HUES6 (cell line): ENCODE measurements at regions not wholly inside any gene's neighbourhood (a gene's known extent, or its start where the extent isn't known, plus 50 kb on each side); places are given as distances from the start of the nearest gene placed in this dataset.
"Not testable (repeated sequence)": the region's sequence is repeated elsewhere in the genome, so short reads cannot be mapped to it uniquely, and the experiment has no call there.

Experiments
- H3K27ac ChIP-seq: 2 replicates; pipeline ENCODE4 v1.7.0; 2013; ENCODE audit warnings: low read depth, mild to moderate bottlenecking, low read length, inconsistent platforms
- H3K27me3 ChIP-seq: 2 replicates; pipeline ENCODE4 v1.6.1; 2013; ENCODE audit warnings: low read length; ENCODE audit not compliant: control insufficient read depth, insufficient read depth
- H3K36me3 ChIP-seq: 2 replicates; pipeline ENCODE4 v1.6.1; 2013; ENCODE audit warnings: low read length; ENCODE audit not compliant: control insufficient read depth, insufficient read depth
- H3K4me1 ChIP-seq: 2 replicates; pipeline ENCODE4 v1.6.1; 2013; ENCODE audit warnings: low read length; ENCODE audit not compliant: control insufficient read depth, insufficient read depth
- H3K4me3 ChIP-seq: 2 replicates; pipeline ENCODE4 v1.5.1; 2013; ENCODE audit warnings: low read depth, low read length
- H3K9ac ChIP-seq: one replicate; pipeline ENCODE4 v1.6.1; 2013; ENCODE audit warnings: mild to moderate bottlenecking, low read length
- H3K9me3 ChIP-seq: 2 replicates; pipeline ENCODE4 v1.6.1; 2013; ENCODE audit warnings: low read depth, low read length; ENCODE audit not compliant: control insufficient read depth, insufficient read depth

DNA sequence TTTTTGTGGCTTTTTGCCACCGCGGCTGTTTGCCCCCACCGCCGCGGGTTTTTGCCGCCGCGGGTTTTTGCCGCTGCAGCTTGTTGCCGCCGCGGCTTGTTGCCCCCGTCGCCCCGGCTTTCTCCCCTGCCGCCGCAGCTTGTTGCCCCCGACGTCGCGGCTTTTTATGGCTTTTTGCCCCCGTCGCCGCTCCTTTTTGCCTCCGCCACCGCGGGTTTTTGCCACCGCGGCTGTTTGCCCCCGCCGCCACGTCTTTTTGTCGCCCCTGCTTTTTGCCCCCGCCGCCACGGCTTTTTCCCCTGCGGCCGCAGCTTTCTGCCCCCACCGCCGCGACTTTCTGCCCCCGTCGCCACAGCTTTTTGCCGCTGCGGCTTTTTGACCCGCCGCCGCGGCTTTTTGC lies 149.5 kb downstream of the KCNJ18 start:
- Histone ChIP-seq H3K4me3 (no peak overlapping the region), H3K9ac (no peak overlapping the region), H3K4me1 (no peaks in the 10 kb centered on the region), H3K36me3 (no peaks in the 10 kb centered on the region), H3K27ac (no peak overlapping the region), H3K27me3 (no peaks in the 10 kb centered on the region), H3K9me3 (peaks cover 13% of the 10 kb centered on the region; the same call in 1 of the 2 replicates)

DNA sequence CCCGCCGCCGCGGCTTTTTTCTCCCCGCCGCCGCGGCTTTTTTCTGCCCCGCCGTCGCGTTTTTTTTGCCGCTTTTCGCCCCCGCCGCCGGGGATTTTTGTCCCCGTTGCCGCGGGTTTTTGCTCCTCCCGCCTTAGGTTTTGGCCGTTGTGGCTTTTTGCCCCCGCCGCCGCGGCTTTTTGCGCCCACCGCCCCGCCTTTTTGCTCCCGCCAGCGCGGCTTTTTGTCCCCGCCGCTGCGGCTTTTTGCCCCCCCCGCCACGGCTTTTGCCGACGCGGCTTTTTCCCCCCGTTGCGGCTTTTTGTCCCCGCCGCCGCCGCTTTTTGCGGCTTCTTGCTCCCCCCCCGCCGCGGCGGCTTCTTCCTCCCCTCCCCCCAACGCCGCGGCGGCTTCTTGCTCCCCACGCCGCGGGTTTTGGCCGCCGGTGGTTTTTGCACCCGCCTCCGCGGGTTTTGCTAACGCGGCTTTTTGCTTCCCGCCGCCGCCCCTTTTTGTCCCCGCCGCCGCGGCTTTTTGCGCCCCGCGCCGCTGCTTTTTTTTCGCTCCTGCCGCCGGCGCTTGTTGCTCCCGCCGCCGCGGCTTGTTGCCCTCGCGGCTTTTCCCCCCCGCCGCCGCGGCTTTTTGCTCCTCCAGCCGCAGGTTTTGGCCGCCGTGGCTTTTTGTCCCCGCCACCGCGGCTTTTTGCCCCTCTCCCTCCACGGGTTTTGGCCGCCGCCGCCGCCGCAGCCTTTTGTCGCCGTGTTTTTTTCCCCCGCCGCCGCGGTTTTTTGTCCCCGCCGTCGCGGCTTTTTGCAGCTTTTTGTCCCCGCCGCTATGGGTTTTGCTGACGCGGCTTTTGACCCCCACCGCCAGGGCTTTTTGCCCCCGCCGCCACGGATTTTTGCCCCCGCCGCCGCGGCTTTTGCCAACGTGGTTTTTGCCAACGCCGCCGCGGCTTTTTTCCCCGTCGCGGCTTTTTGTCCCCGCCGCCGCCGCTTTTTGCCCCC lies 150.3 kb downstream of the KCNJ18 start:
- Histone ChIP-seq H3K27ac (no peak overlapping the region), H3K9ac (no peak overlapping the region), H3K4me3 (no peak overlapping the region), H3K9me3 (peaks cover 11% of the 10 kb centered on the region; the same call in 1 of the 2 replicates), H3K27me3 (no peaks in the 10 kb centered on the region), H3K4me1 (no peaks in the 10 kb centered on the region), H3K36me3 (no peaks in the 10 kb centered on the region)

DNA sequence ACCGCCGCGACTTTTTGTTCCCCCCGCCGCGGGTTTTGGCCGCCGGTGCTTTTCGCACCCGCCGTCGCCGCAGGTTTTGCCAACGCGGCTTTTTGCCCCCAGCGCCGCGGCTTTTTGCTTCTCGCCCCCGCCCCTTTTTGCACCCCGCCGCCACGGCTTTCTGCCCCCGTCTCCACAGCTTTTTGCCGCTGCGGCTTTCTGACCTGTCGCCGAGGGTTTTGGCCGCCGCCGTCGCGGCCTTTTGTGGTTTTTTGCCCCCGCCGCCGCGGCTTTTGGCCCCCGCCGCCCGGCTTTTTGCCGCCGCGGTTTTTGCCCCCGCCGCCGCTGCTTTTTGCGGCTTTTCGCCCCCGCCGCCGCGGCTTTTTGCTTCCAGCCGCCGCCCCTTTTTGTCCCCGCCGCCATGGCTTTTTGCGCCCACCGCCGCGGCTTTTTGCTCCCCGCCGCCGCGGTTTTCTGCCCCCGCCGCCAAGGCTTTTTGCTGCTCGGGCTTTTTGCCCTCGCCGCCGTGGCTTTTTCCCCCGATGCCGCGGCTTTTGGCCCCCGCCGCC lies 151.1 kb downstream of the KCNJ18 start:
- no peak overlapping the region for H3K27ac ChIP-seq
- no peaks in the 10 kb centered on the region for H3K27me3 ChIP-seq
- no peak overlapping the region for H3K9ac ChIP-seq
- H3K4me3 ChIP-seq: no peak overlapping the region
- no peaks in the 10 kb centered on the region for H3K4me1 ChIP-seq
- H3K9me3 ChIP-seq: peaks cover 16% of the 10 kb centered on the region
- H3K36me3 ChIP-seq: no peaks in the 10 kb centered on the region

DNA sequence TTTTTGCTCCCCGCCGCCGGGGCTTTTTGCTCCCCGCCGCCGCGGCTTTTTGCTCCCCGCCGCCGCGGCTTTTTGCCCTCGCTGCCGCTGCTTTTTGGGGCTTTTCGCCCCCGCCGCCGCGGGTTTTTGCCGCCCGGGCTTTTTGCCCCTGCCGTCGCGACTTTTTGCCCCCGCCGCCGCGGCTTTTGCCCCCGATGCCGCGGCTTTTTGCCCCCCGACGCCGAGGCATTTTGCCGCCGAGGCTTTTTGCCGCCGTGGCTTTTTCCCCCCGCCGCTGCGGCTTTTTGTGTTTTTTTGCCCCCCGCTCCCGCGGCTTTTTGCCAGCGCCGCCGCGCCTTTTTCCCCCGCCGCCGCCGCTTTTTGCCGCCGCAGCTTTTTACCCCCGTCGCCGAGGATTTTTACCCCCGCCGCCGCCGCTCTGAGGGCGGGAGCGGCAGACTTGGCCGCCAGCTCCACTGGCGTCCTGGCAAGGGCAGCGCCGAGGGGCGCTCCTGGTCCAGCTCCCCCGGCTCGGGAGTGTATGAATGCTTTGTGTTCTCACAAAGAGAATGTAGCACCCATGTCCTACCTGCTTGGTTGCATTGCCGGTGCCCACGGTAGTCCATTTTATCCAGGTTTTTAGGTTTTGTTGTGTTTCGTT lies 151.7 kb downstream of the KCNJ18 start:
- no peaks in the 10 kb centered on the region for H3K4me1 ChIP-seq
- no peaks in the 10 kb centered on the region for H3K36me3 ChIP-seq
- H3K9ac ChIP-seq: no peak overlapping the region
- no peak overlapping the region for H3K4me3 ChIP-seq
- peaks cover 20% of the 10 kb centered on the region for H3K9me3 ChIP-seq
- no peak overlapping the region for H3K27ac ChIP-seq
- H3K27me3 ChIP-seq: no peaks in the 10 kb centered on the region

DNA sequence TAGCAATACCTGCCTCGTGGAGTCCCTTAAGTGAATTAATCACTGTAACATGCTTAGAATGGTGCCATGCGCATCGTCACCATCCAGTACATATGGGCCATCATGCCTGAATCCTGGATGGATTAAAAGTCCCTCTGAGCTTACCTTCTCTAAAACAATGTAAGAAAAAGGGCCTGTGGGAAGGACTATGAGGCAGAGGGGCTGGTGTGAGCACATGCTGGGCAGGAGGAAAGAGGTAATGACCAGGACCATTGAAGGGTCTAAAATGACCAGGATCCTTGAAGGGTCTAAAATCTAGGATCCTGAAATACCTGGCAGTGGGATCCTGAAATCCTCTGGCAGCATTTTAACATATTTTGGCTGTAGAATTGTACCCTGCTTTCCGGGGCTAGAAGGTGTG lies 156.2 kb downstream of the KCNJ18 start:
- not testable (repeated sequence) for H3K4me1 ChIP-seq, H3K27ac ChIP-seq

DNA sequence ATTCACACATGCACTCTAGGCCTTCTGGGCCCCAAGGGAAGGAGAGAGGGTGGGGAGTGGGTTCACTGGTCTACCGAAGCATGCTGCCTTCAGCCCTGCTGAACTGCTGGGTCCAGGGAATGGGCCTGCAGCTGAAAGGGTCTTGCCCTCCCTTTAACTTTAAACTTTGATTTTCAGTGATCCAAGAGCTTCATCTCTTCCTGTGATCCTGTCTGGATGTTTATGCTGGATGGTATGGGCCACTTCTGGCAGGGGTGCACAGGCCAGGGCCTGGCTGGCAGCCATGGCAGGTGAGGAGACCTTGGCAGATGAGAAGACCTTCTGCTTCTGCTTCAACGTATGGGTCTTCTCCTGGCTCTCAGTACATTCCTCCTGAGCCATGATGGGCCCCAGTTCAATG lies 156.7 kb downstream of the KCNJ18 start:
- H3K9me3 ChIP-seq: peaks cover 26% of the 10 kb centered on the region
- not testable (repeated sequence) for H3K27me3 ChIP-seq, H3K4me1 ChIP-seq

More for the DNA sequence above, 156.2 kb downstream of the KCNJ18 start:
- not testable (repeated sequence) for H3K36me3 ChIP-seq, H3K27me3 ChIP-seq, H3K9ac ChIP-seq, H3K4me3 ChIP-seq
- peaks cover 26% of the 10 kb centered on the region for H3K9me3 ChIP-seq

DNA sequence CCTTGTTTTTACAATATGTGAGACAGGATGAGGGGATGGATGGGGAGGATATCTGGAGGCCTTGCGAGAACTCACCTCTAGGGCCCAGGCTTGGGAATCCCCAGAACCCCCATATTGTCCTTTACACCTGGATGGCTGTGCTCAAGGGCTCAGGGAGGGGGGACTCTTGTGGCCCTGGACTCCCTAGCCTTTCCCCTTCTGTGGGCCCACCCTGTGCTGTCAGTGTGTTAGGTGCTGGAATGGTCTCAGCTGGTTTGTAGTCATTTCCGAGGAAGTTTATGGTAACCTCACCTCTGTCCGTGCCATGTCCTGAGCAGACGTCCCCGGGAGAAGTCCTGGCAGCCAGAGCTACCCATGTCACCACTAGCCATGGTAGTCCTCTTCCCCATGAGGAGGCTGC lies 158.3 kb downstream of the KCNJ18 start:
- H3K4me3 ChIP-seq, H3K4me1 ChIP-seq, H3K27ac ChIP-seq, H3K27me3 ChIP-seq, H3K36me3 ChIP-seq, H3K9ac ChIP-seq: not testable (repeated sequence)
- H3K9me3 ChIP-seq: peaks cover 26% of the 10 kb centered on the region

More for the DNA sequence above, 156.7 kb downstream of the KCNJ18 start:
- H3K9ac ChIP-seq, H3K4me3 ChIP-seq, H3K36me3 ChIP-seq, H3K27ac ChIP-seq: not testable (repeated sequence)
